ENCODE measurements at regions not wholly inside any gene's neighbourhood (a gene's known extent, or its start where the extent isn't known, plus 50 kb on each side); places are given as distances from the start of the nearest gene placed in this dataset.
A peak's percentile ranks its signal among the peaks of the same experiment; 100 is the strongest.

GRCh38 chr6:75546381-75546780 lies 52.8 kb upstream of the FILIP1 start:
- DNase-seq (ENCODE audit: low read depth), result peak; percentile 53

DNA sequence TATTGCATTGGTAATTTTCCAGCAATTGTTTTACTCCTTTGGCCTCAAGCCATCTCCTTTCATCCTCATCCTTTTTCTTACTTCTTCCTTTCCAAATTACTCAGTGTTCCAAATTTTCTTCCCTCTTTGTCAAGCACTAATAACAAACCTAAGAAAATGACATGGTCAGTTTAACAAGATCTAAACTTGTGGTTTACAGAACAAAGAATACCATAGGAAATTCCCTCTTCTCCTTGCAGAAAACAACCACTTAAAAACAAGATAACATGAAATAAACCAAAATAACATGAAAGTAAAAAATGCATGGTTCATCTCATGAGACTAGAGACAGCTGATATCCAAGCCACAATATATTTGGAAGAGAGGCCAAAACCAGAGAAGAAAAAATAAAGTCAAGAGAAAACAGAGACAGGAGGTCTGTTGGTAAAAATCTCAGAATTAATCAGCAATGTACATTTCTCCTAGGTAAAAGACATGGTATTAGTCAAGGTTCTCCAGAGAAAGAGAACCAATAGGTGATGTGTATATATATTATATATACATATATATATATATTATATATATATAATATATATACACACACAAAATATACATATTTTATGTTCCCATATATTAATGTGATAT lies 51.0 kb upstream of the SENP6 start:
- DNase-seq (ENCODE audit: low read depth), result peak; percentile 56

DNA sequence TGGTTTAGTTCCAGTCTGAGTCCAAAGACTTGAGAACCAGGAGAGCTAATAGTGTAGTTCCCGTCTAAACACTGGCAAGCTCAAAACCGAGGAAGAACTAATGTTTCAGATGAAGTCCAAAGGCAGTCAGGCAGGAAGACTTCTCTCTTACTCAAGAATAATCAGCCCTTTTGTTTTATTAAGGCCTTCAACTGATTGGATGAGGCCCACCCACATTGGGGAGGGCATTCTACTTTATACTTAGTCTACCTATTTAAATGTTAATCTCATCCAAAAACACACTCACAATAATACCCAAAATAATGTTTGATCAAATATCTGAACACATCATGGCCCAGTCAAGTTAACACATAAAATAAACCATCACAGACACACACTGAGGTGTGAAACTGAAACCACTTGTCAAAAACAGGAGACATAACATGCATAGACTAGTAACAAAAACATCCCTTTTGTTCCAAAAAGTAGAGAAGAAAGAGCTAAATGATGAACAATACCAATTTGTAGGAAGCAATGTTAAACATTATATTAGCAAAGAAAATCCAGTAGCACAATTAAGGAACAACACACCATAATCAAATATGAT lies 50.2 kb upstream of the SENP6 start:
- no peak for DNase-seq (ENCODE audit: low read depth)

Measured in M059J (cell line).